Progenitor cell of endocrine pancreas (in vitro differentiated cells): ENCODE measurements at regions not wholly inside any gene's neighbourhood (a gene's known extent, or its start where the extent isn't known, plus 50 kb on each side); places are given as distances from the start of the nearest gene placed in this dataset.

ENCODE experiments used
- DNase-seq: peaks from one replicate; pipeline ENCODE4 v3.0.0; 2021; ENCODE audit warnings: low spot score; ENCODE audit not compliant: unreplicated experiment
- H3K27ac Mint-ChIP-seq: 2 replicates; pipeline ENCODE4 v1.8.0; 2021; ENCODE audit warnings: mild to moderate bottlenecking, moderate library complexity, mixed read lengths
- H3K27me3 Mint-ChIP-seq: 2 replicates; pipeline ENCODE4 v1.8.0; 2021; ENCODE audit warnings: mixed read lengths
- H3K36me3 Mint-ChIP-seq: 2 replicates; pipeline ENCODE4 v1.8.0; 2022; ENCODE audit warnings: mixed read lengths; ENCODE audit not compliant: insufficient read depth
- H3K4me1 Mint-ChIP-seq: 2 replicates; pipeline ENCODE4 v1.8.0; 2021; ENCODE audit warnings: low read depth, mixed read lengths
- H3K4me3 Mint-ChIP-seq: 2 replicates; pipeline ENCODE4 v1.8.0; 2021; ENCODE audit warnings: low read depth, mild to moderate bottlenecking, moderate library complexity, mixed read lengths
- H3K9me3 Mint-ChIP-seq: 2 replicates; pipeline ENCODE4 v1.8.0; 2021; ENCODE audit warnings: low read depth, mixed read lengths
- TF ChIP-seq, protein P1 (sequence below): fragments of 200-600 bp; sonication (generic); IDR thresholded peaks from one replicate; pipeline ENCODE4 v1.5.0; 2021; ENCODE audit warnings: antibody characterized with exemption, mild to moderate bottlenecking; ENCODE audit not compliant: unreplicated experiment

DNA sequence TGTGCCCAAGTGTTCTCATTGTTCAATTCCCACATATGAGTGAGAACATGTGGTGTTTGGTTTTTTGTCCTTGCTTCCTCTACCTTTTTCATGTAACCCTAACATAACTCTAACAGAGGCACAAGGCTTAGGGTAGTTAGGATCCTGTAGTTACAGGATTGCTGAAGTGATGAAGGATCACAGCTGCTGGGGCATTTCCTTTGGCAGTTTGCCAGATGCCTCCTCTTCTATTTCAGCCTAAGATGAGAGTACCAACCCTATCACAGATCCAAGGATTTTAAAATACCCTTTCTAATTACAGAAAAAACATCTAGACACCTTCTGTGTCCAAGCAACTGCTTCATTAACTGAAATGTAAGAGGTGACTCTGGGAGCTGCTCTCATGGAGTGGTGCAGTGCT, 141.7 kb upstream of the COL1A2 start:
- TF ChIP-seq, protein P1, sequence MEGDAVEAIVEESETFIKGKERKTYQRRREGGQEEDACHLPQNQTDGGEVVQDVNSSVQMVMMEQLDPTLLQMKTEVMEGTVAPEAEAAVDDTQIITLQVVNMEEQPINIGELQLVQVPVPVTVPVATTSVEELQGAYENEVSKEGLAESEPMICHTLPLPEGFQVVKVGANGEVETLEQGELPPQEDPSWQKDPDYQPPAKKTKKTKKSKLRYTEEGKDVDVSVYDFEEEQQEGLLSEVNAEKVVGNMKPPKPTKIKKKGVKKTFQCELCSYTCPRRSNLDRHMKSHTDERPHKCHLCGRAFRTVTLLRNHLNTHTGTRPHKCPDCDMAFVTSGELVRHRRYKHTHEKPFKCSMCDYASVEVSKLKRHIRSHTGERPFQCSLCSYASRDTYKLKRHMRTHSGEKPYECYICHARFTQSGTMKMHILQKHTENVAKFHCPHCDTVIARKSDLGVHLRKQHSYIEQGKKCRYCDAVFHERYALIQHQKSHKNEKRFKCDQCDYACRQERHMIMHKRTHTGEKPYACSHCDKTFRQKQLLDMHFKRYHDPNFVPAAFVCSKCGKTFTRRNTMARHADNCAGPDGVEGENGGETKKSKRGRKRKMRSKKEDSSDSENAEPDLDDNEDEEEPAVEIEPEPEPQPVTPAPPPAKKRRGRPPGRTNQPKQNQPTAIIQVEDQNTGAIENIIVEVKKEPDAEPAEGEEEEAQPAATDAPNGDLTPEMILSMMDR, result no peak
- Mint-ChIP-seq H3K4me3 (no peak overlapping the region), H3K27ac (no peak overlapping the region), H3K9me3 (peaks cover 2% of the 10 kb centered on the region), H3K36me3 (no peaks in the 10 kb centered on the region), H3K4me1 (no peaks in the 10 kb centered on the region), H3K27me3 (peaks cover 14% of the 10 kb centered on the region)
- DNase-seq, result no peak

DNA sequence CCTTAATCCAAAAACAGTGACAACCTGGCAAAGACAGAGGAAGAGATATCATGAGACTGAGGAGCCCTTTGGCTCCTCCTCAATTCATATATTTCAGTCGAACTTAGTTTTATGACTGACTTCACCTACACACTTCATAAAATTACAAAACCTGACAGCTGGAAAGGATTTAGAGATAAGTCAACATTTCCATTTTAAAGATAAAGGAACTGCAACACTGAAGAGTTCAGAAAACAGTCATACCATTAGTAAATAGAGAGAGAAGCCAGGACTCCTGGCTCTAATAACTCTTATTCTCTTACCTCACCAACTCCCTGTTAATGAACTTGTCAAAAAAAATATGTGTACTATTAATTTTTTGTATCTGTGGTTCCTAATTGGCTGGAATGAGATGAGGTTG, 141.0 kb upstream of the COL1A2 start:
- H3K9me3 Mint-ChIP-seq, result peaks cover 2% of the 10 kb centered on the region
- no peaks in the 10 kb centered on the region for H3K4me1 Mint-ChIP-seq
- TF ChIP-seq, protein P1, result no peak
- no peak for DNase-seq
- H3K27ac Mint-ChIP-seq, result no peak overlapping the region
- no peak overlapping the region for H3K4me3 Mint-ChIP-seq
- peaks cover 14% of the 10 kb centered on the region for H3K27me3 Mint-ChIP-seq
- H3K36me3 Mint-ChIP-seq, result no peaks in the 10 kb centered on the region

DNA sequence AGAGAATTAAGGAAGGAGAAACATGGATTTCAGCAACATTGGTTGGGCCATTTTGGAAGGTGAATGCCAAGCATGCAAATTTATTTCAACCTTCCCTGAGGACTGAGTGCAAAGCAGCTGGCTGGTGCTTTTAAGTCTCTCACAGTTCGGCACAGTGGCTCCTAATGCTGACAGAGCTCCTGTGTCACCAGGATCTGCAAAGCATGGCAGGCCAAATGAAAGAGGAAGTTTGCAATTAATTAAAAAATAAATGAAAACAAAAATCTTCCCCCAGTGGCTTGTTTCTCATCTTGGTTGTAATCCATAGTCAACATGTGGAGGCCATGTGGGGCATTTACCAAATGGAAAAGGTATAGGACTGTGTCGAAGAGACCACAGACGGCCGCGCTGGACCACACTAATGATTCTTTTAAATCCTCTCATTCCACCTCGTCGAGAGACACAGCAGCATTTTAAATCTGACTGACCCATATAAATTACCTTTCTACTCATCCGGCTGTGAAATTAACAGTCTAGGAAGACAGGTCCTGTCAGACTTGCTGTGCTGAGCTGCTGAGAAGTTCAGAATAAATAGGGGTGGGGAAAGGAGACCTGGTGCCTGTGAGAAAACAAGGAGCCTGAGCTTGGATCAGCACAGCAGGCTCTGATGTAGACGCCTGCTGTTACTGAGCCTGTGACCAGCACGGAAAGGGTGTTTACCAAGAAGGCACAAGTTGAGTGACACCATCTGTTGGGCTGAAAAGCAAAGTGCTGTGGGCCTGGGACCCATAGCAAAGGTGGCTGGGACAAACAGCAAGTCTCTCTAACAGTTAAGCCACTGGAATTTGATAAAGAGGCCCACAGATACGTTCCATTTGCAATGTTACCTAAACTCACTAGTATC, 136.0 kb upstream of the COL1A2 start:
- no peak overlapping the region for H3K27ac Mint-ChIP-seq
- H3K9me3 Mint-ChIP-seq, result peaks cover 2% of the 10 kb centered on the region
- DNase-seq, result no peak
- no peaks in the 10 kb centered on the region for H3K36me3 Mint-ChIP-seq
- TF ChIP-seq, protein P1, result no peak
- H3K4me3 Mint-ChIP-seq, result no peak overlapping the region
- H3K27me3 Mint-ChIP-seq, result no peaks in the 10 kb centered on the region
- H3K4me1 Mint-ChIP-seq, result no peaks in the 10 kb centered on the region

DNA sequence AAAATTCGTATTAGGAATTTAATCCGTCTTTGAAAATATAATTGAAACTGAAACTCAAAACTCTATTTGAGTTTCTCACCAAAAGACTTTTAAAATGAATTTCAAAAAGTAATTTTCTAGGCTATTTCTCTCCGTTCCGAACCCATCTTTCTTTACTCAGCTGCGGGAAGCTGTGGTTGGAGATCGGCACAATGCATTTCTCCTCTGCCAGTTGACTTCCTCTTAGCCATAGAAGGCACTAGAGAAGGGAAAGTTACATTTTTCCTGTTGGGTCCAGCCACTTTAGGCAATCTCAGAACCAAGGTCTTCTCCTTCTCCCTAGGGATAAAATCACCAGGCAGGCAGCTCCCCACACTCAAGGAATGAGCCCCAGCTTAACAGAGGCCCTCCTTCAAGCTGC, 133.6 kb upstream of the COL1A2 start:
- TF ChIP-seq, protein P1, result no peak
- no peak overlapping the region for H3K4me3 Mint-ChIP-seq

DNA sequence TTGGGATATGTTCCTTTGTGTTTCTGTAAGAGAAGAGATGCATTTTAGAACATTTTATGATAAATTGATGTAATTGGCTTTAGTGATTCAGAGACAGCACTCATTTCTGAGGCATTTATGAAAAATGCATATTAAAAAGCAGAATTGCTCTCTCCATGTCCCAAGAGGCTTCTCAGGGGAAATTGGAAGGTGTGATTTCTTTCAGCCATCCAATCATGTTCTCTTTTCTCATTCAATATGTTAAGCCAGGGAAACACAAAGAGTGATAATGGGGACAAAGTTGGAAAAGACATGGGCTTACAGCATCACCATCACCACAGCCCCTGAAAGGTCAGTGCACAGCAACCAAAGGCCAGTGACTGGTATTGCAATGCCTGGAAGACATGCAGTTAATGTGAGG, 129.9 kb upstream of the COL1A2 start:
- H3K4me3 Mint-ChIP-seq, result no peak overlapping the region
- TF ChIP-seq, protein P1, result no peak

More for the DNA sequence above, 133.6 kb upstream of the COL1A2 start:
- H3K36me3 Mint-ChIP-seq, result no peaks in the 10 kb centered on the region
- no peaks in the 10 kb centered on the region for H3K27me3 Mint-ChIP-seq
- no peaks in the 10 kb centered on the region for H3K9me3 Mint-ChIP-seq
- H3K4me1 Mint-ChIP-seq, result no peaks in the 10 kb centered on the region
- no peak for DNase-seq
- H3K27ac Mint-ChIP-seq, result no peak overlapping the region

More for the DNA sequence above, 129.9 kb upstream of the COL1A2 start:
- Mint-ChIP-seq H3K36me3 (no peaks in the 10 kb centered on the region), H3K4me1 (no peaks in the 10 kb centered on the region), H3K9me3 (no peaks in the 10 kb centered on the region), H3K27ac (no peak overlapping the region), H3K27me3 (no peaks in the 10 kb centered on the region)
- no peak for DNase-seq
